ENCODE measurements at regions not wholly inside any gene's neighbourhood (a gene's known extent, or its start where the extent isn't known, plus 50 kb on each side); places are given as distances from the start of the nearest gene placed in this dataset.

- Mint-ChIP-seq H3K36me3 (ENCODE audit: low read depth) (no peaks in the 10 kb centered on the region), H3K27ac (no peak overlapping the region), H3K4me1 (no peaks in the 10 kb centered on the region), H3K9me3 (no peaks in the 10 kb centered on the region), H3K4me3 (no peak overlapping the region), H3K27me3 (peaks cover 11% of the 10 kb centered on the region)
- ATAC-seq = no peak
- no peak for DNase-seq
These were observed 113.6 kb downstream of the GALC start for GRCh38 chr14:87879389-87879788.

GRCh38 chr14:87878959-87879358 lies 114.0 kb downstream of the GALC start:
- DNase-seq = no peak
- no peaks in the 10 kb centered on the region for H3K9me3 Mint-ChIP-seq
- H3K4me3 Mint-ChIP-seq = no peak overlapping the region
- H3K27ac Mint-ChIP-seq = no peak overlapping the region
- peaks cover 13% of the 10 kb centered on the region for H3K27me3 Mint-ChIP-seq
- H3K4me1 Mint-ChIP-seq = no peaks in the 10 kb centered on the region
- H3K36me3 Mint-ChIP-seq (ENCODE audit: low read depth) = no peaks in the 10 kb centered on the region
- ATAC-seq = no peak

GRCh38 chr14:87877877-87878276 lies 115.1 kb downstream of the GALC start:
- DNase-seq = no peak
- ATAC-seq = no peak
- H3K9me3 Mint-ChIP-seq = no peaks in the 10 kb centered on the region
- no peaks in the 10 kb centered on the region for H3K4me1 Mint-ChIP-seq
- no peaks in the 10 kb centered on the region for H3K36me3 Mint-ChIP-seq (ENCODE audit: low read depth)
- peaks cover 18% of the 10 kb centered on the region for H3K27me3 Mint-ChIP-seq
- H3K4me3 Mint-ChIP-seq = no peak overlapping the region
- H3K27ac Mint-ChIP-seq = no peak overlapping the region

- Mint-ChIP-seq H3K27ac (no peak overlapping the region), H3K9me3 (peaks cover 8% of the 10 kb centered on the region), H3K27me3 (peaks cover 17% of the 10 kb centered on the region), H3K4me3 (no peak overlapping the region), H3K4me1 (peaks cover 9% of the 10 kb centered on the region), H3K36me3 (ENCODE audit: low read depth) (no peaks in the 10 kb centered on the region)
- no peak for DNase-seq
- ATAC-seq = no peak
These were observed 118.3 kb downstream of the GALC start for GRCh38 chr14:87874676-87875075.

GRCh38 chr14:87873741-87874140 lies 119.2 kb downstream of the GALC start:
- Mint-ChIP-seq H3K4me1 (peaks cover 13% of the 10 kb centered on the region), H3K27me3 (peaks cover 17% of the 10 kb centered on the region), H3K36me3 (ENCODE audit: low read depth) (no peaks in the 10 kb centered on the region), H3K4me3 (no peak overlapping the region), H3K9me3 (peaks cover 8% of the 10 kb centered on the region), H3K27ac (no peak overlapping the region)
- DNase-seq (no peak), ATAC-seq (no peak)

GRCh38 chr14:87869619-87870583 lies 123.1 kb downstream of the GALC start:
- no peak for DNase-seq
- Mint-ChIP-seq H3K9me3 (peaks cover 8% of the 10 kb centered on the region), H3K4me1 (peaks cover 13% of the 10 kb centered on the region), H3K27me3 (peaks cover 19% of the 10 kb centered on the region), H3K27ac (no peak overlapping the region), H3K4me3 (no peak overlapping the region), H3K36me3 (ENCODE audit: low read depth) (no peaks in the 10 kb centered on the region)
- ATAC-seq = peak; percentile 81

GRCh38 chr14:87868920-87869319 lies 124.1 kb downstream of the GALC start:
- no peak overlapping the region for H3K27ac Mint-ChIP-seq
- H3K4me1 Mint-ChIP-seq = peaks cover 13% of the 10 kb centered on the region
- H3K4me3 Mint-ChIP-seq = no peak overlapping the region
- DNase-seq (no peak), ATAC-seq (no peak)
- H3K27me3 Mint-ChIP-seq = peaks cover 15% of the 10 kb centered on the region
- no peaks in the 10 kb centered on the region for H3K36me3 Mint-ChIP-seq (ENCODE audit: low read depth)
- H3K9me3 Mint-ChIP-seq = peaks cover 8% of the 10 kb centered on the region

- no peak for DNase-seq
- Mint-ChIP-seq H3K27me3 (peaks cover 4% of the 10 kb centered on the region), H3K36me3 (ENCODE audit: low read depth) (no peaks in the 10 kb centered on the region), H3K9me3 (no peaks in the 10 kb centered on the region), H3K4me3 (no peak overlapping the region), H3K4me1 (peaks cover 10% of the 10 kb centered on the region), H3K27ac (no peak overlapping the region)
- ATAC-seq = no peak
These were observed 126.9 kb downstream of the GALC start for GRCh38 chr14:87866116-87866515.

GRCh38 chr14:87864356-87865270 lies 128.4 kb downstream of the GALC start:
- H3K4me1 Mint-ChIP-seq = peaks cover 3% of the 10 kb centered on the region
- no peak overlapping the region for H3K4me3 Mint-ChIP-seq
- H3K27ac Mint-ChIP-seq = no peak overlapping the region
- H3K27me3 Mint-ChIP-seq = peaks cover 2% of the 10 kb centered on the region
- no peak for DNase-seq
- no peak for ATAC-seq
- H3K36me3 Mint-ChIP-seq (ENCODE audit: low read depth) = no peaks in the 10 kb centered on the region
- no peaks in the 10 kb centered on the region for H3K9me3 Mint-ChIP-seq

GRCh38 chr14:87863047-87863446 lies 129.9 kb downstream of the GALC start:
- H3K27ac Mint-ChIP-seq = no peak overlapping the region
- no peaks in the 10 kb centered on the region for H3K36me3 Mint-ChIP-seq (ENCODE audit: low read depth)
- H3K27me3 Mint-ChIP-seq = peaks cover 2% of the 10 kb centered on the region
- no peak for DNase-seq
- H3K4me3 Mint-ChIP-seq = no peak overlapping the region
- no peaks in the 10 kb centered on the region for H3K9me3 Mint-ChIP-seq
- no peak for ATAC-seq
- no peaks in the 10 kb centered on the region for H3K4me1 Mint-ChIP-seq

- no peaks in the 10 kb centered on the region for H3K9me3 Mint-ChIP-seq
- H3K36me3 Mint-ChIP-seq (ENCODE audit: low read depth) = no peaks in the 10 kb centered on the region
- no peak for DNase-seq
- ATAC-seq = no peak
- no peak overlapping the region for H3K4me3 Mint-ChIP-seq
- peaks cover 18% of the 10 kb centered on the region for H3K27me3 Mint-ChIP-seq
- no peak overlapping the region for H3K27ac Mint-ChIP-seq
- no peaks in the 10 kb centered on the region for H3K4me1 Mint-ChIP-seq
These were observed 140.9 kb downstream of the GALC start for GRCh38 chr14:87852107-87852506.

- Mint-ChIP-seq H3K4me1 (no peaks in the 10 kb centered on the region), H3K4me3 (no peak overlapping the region), H3K27ac (no peak overlapping the region), H3K36me3 (ENCODE audit: low read depth) (no peaks in the 10 kb centered on the region), H3K9me3 (no peaks in the 10 kb centered on the region), H3K27me3 (peaks cover 13% of the 10 kb centered on the region)
- ATAC-seq (no peak), DNase-seq (no peak)
These were observed 141.8 kb downstream of the GALC start for GRCh38 chr14:87851190-87851589.

- peaks cover 1% of the 10 kb centered on the region for H3K27me3 Mint-ChIP-seq
- H3K9me3 Mint-ChIP-seq = no peaks in the 10 kb centered on the region
- no peaks in the 10 kb centered on the region for H3K36me3 Mint-ChIP-seq (ENCODE audit: low read depth)
- H3K27ac Mint-ChIP-seq = no peak overlapping the region
- no peaks in the 10 kb centered on the region for H3K4me1 Mint-ChIP-seq
- no peak for DNase-seq
- ATAC-seq = no peak
- H3K4me3 Mint-ChIP-seq = no peak overlapping the region
These were observed 145.7 kb downstream of the GALC start for GRCh38 chr14:87847216-87847755.

- no peak for DNase-seq
- ATAC-seq = no peak
- no peaks in the 10 kb centered on the region for H3K4me1 Mint-ChIP-seq
- no peaks in the 10 kb centered on the region for H3K36me3 Mint-ChIP-seq (ENCODE audit: low read depth)
- no peaks in the 10 kb centered on the region for H3K27me3 Mint-ChIP-seq
- H3K9me3 Mint-ChIP-seq = no peaks in the 10 kb centered on the region
- no peak overlapping the region for H3K27ac Mint-ChIP-seq
- no peak overlapping the region for H3K4me3 Mint-ChIP-seq
These were observed 152.1 kb downstream of the GALC start for GRCh38 chr14:87840906-87841305.
